ENCODE measurements at regions not wholly inside any gene's neighbourhood (a gene's known extent, or its start where the extent isn't known, plus 50 kb on each side); places are given as distances from the start of the nearest gene placed in this dataset.

- no peak for TF ChIP-seq CTCF (IDR thresholded peaks at IDR 0.05 in 2 of 3, conservative IDR thresholded peaks at IDR 0.05 in 1 of 3; ENCODE audit: borderline replicate concordance in 1 of 3, insufficient read depth in 1 of 3, low read depth in 2 of 3, low read length in 2 of 3)
- TF ChIP-seq TCF7L2 (IDR thresholded peaks at IDR 0.05; ENCODE audit: borderline replicate concordance, extremely low read depth, insufficient read depth, insufficient read length) = no peak
- TF ChIP-seq JUND (IDR thresholded peaks at IDR 0.05) = no peak
- no peak for TF ChIP-seq EZH2phosphoT487 (IDR thresholded peaks at IDR 0.05; ENCODE audit: borderline replicate concordance)
- TF ChIP-seq POLR2A (IDR thresholded peaks at IDR 0.05; ENCODE audit: borderline replicate concordance, extremely low read depth, insufficient read depth, insufficient read length) = no peak
- no peak for TF ChIP-seq SP1 (IDR thresholded peaks at IDR 0.05; ENCODE audit: low read depth)
- no peak for TF ChIP-seq ZBTB33 (IDR thresholded peaks at IDR 0.05; ENCODE audit: extremely low read depth, insufficient replicate concordance, low read length)
Observed at GRCh38 chr22:47245786-47246185, 483.3 kb downstream of the TBC1D22A start.
